GM12874 (cell line): ENCODE measurements at regions not wholly inside any gene's neighbourhood (a gene's known extent, or its start where the extent isn't known, plus 50 kb on each side); places are given as distances from the start of the nearest gene placed in this dataset.

ENCODE experiments used
- TF ChIP-seq, protein P1 (sequence below): IDR thresholded peaks from 2 replicates; pipeline ENCODE4 v1.5.1; 2011; ENCODE audit warnings: low read depth, mild to moderate bottlenecking, control low read depth, low read length, moderate library complexity; ENCODE audit not compliant: insufficient read depth

DNA sequence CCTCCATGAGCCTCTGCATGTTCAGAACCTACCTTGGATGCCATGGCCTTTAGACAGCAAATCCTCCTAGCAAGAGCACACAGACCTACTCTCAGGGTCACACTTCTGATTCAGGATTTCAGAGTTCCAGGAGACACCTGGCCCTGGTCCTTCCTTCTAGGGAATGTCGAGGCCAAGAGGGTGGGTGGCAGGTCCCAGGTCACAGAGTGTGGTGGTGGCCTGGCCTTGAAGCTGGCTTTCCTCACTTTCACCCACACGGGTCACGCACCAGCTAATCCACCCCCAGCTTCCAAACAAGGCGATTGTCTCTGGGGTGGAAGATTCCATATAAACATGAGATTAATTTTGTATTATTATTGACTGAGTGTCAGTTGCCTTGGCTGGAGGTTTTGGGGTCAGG, 328.3 kb upstream of the RTL1 start:
- TF ChIP-seq, protein P1, sequence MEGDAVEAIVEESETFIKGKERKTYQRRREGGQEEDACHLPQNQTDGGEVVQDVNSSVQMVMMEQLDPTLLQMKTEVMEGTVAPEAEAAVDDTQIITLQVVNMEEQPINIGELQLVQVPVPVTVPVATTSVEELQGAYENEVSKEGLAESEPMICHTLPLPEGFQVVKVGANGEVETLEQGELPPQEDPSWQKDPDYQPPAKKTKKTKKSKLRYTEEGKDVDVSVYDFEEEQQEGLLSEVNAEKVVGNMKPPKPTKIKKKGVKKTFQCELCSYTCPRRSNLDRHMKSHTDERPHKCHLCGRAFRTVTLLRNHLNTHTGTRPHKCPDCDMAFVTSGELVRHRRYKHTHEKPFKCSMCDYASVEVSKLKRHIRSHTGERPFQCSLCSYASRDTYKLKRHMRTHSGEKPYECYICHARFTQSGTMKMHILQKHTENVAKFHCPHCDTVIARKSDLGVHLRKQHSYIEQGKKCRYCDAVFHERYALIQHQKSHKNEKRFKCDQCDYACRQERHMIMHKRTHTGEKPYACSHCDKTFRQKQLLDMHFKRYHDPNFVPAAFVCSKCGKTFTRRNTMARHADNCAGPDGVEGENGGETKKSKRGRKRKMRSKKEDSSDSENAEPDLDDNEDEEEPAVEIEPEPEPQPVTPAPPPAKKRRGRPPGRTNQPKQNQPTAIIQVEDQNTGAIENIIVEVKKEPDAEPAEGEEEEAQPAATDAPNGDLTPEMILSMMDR, result no peak

DNA sequence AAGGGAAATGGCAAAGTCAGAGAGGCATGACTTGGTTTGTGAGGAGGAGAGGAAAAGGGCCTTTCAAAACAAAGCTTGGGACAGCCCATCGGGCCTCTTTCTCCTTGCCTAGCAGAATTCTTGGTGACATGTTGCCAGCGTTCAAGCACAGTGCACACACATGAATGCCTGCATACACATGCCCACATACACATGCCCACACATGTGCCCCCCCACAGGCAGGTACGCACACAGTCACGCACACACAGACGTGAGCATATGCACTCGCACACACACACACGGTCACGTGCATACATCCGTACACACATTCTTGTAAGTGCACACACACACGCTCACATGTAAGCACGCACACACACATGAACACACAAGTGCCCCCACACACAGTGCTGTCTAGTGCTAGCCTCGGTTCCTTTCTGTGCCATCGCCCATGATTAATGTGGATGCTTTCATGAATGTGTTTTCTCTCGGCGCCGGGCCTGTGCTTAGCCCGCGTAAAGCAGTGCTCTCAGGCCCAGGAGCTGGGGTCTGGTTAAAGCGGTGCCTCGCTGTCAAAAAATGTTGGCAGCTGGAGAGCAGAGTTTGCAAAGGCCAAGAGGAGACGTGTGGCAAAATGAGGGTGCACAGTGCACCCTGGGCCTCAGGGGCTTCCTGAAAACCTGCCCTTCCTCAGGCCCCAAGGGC, 328.8 kb upstream of the DIO3 start:
- TF ChIP-seq, protein P1, result no peak

DNA sequence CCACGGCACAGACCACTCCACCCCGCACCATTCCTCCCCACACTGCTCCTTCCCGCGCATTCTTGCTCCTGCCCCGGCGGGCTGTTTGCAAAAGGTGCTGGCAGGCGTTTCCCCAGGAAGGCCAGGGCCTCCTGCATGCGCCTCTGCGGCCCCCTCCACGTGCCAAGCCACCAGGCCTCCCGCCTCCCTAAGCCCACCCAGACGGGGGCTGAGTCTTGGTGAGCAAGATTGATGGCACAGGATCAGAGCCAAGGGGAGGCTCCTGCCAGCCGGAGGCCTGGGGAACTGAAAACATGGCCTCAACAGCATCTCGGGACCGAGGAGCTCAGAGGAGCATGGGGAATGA, 328.3 kb upstream of the DIO3 start:
- TF ChIP-seq, protein P1, result no peak

DNA sequence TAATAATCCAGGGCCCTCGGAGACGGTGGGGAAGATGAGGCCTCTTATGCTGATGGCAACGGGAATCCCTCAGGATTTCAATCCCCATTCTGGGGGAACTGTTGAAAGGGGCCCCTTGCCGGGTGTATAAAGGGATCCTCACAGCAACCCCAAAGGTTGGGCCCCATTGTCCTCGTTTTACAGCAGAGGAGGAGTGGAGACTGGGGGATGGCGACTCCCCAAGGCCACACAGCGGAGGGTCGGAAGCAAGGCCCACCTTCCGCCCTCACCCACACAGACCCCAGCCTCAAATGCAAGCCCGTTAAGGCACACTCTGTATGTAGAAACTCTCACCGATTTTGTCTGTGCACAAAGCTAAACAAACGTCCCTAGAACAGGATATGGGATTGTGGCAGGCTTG, 327.9 kb upstream of the DIO3 start:
- TF ChIP-seq, protein P1, result no peak

DNA sequence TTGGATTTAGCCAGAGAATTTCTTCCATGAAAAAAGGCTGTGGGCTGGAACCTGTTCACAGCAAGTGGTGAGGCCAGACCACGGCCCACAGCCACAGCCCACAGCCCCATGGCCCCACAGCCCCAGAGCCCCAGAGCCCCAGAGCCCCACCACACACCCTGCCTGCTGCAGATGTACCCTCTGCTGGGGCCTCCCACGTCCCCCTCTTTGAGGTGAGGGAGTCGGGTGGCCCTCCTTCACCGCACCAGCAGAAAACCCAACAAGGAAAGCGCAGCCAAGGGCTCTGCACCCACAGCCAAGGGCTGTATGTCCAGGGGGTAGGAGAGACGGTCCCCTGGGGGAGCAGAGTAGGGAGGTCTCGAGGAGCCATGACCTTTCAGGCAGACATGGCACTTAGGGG, 327.5 kb upstream of the DIO3 start:
- TF ChIP-seq, protein P1, result no peak

DNA sequence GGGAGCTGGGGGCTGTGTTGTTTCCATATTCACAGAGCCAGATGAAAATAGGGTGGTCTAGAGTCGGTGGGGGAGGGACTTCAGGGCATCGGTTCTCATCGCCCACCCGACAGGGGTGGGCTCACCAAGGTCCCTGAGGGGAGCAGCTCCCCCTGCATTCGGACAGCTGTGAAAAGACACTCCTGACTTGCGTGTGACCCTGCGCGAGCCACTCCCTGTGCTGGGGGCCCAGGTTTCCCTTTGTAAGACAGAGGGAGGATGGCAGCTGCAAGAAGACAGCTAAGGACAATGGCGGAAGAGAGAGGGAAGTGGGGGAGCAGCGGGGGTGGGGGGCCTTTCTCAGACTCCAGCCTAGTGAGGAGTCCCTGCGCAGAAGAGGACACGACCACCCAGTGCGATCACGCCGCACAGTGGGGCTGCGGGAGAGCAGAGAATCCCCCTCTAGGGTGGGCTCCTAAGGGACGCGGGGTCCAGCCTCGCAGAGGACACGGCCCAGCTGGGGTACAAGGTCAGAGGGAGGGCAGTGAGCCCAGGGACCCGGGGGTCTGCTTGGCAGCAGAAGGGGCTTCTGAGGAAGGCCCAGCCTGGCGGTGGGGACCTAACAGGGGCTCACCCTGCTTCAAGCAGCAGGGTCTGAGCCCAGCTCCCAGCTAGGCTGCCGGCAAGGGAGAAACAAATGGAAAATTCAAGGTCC, 326.9 kb upstream of the DIO3 start:
- TF ChIP-seq, protein P1, result no peak

DNA sequence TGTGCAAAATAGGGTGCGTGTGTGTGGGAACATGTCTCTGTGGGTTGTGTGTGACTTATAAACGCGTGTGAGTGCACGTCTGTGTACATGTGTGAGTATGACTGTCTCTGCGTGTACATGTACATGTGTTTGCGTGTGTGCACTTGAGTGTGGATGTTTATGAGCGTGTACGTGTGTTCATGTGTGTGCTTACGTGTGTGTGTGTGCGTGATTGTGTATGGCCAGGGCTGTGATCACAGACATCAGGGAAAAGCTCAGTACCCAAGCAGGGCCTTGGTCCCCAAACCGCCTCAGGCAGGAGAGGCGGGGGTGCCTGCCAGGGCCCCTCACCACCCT, 326.3 kb upstream of the DIO3 start:
- TF ChIP-seq, protein P1, result no peak
